Stimulated activated CD8-positive, alpha-beta memory T cell treated with anti-CD3 and anti-CD28 coated beads, Interleukin-15, amount 100 ng/mL, for 1 hour (primary cell): ENCODE measurements at regions not wholly inside any gene's neighbourhood (a gene's known extent, or its start where the extent isn't known, plus 50 kb on each side); places are given as distances from the start of the nearest gene placed in this dataset.
"Not testable (repeated sequence)": the region's sequence is repeated elsewhere in the genome, so short reads cannot be mapped to it uniquely, and the experiment has no call there.

ENCODE experiments used
- DNase-seq: peaks from one replicate; pipeline ENCODE4 v3.0.0-alpha.2; 2020; ENCODE audit warnings: low read depth

GRCh38 chr9:73869264-73869663, 627.9 kb upstream of the RORB start:
- no peak for DNase-seq

- no peak for DNase-seq
These were observed 625.5 kb upstream of the RORB start for GRCh38 chr9:73871636-73872035.

GRCh38 chr9:73872701-73873100, 624.4 kb upstream of the RORB start:
- DNase-seq: no peak

GRCh38 chr9:73880101-73880500, 617.0 kb upstream of the RORB start:
- no peak for DNase-seq

- DNase-seq: no peak
These were observed 608.1 kb upstream of the RORB start for GRCh38 chr9:73889023-73889422.

GRCh38 chr9:73890685-73891277, 606.4 kb upstream of the RORB start:
- no peak for DNase-seq

GRCh38 chr9:73892335-73892734, 604.8 kb upstream of the RORB start:
- DNase-seq: no peak

- no peak for DNase-seq
These were observed 603.9 kb upstream of the RORB start for GRCh38 chr9:73893230-73893629.

GRCh38 chr9:73896061-73896460, 601.1 kb upstream of the RORB start:
- DNase-seq: no peak

- no peak for DNase-seq
These were observed 590.5 kb upstream of the RORB start for GRCh38 chr9:73906671-73907070.

- no peak for DNase-seq
These were observed 585.3 kb upstream of the RORB start for GRCh38 chr9:73911804-73912203.

GRCh38 chr9:73916016-73916673, 581.0 kb upstream of the RORB start:
- no peak for DNase-seq

GRCh38 chr9:73919712-73920111, 577.4 kb upstream of the RORB start:
- no peak for DNase-seq

- no peak for DNase-seq
These were observed 573.3 kb upstream of the RORB start for GRCh38 chr9:73923796-73924195.

- DNase-seq: no peak
These were observed 546.0 kb upstream of the RORB start for GRCh38 chr9:73951147-73951546.

GRCh38 chr9:73962792-73963191, 534.3 kb upstream of the RORB start:
- no peak for DNase-seq

- no peak for DNase-seq
These were observed 527.2 kb upstream of the RORB start for GRCh38 chr9:73969936-73970335.

- DNase-seq: not testable (repeated sequence)
These were observed 520.7 kb upstream of the RORB start for GRCh38 chr9:73976424-73976823.

- DNase-seq: no peak
These were observed 517.3 kb upstream of the RORB start for GRCh38 chr9:73979894-73980264.

- no peak for DNase-seq
These were observed 516.4 kb upstream of the RORB start for GRCh38 chr9:73980754-73981153.

GRCh38 chr9:73981405-73981804, 515.7 kb upstream of the RORB start:
- no peak for DNase-seq

GRCh38 chr9:73995836-73996235, 501.3 kb upstream of the RORB start:
- no peak for DNase-seq

GRCh38 chr9:73996844-73997243, 500.3 kb upstream of the RORB start:
- DNase-seq: no peak

GRCh38 chr9:74001382-74001781, 495.8 kb upstream of the RORB start:
- no peak for DNase-seq
